ENCODE measurements at regions not wholly inside any gene's neighbourhood (a gene's known extent, or its start where the extent isn't known, plus 50 kb on each side); places are given as distances from the start of the nearest gene placed in this dataset.

GRCh38 chr16:87086156-87086555 is 231.0 kb downstream of the C16orf95 start:
- no peaks in the 10 kb centered on the region for H3K27me3 ChIP-seq

GRCh38 chr16:87086575-87086974 is 230.6 kb downstream of the C16orf95 start:
- no peaks in the 10 kb centered on the region for H3K36me3 ChIP-seq
- H3K9me3 ChIP-seq = peaks cover 23% of the 10 kb centered on the region; the same call in 1 of the 2 replicates
- no peak overlapping the region for H3K9ac ChIP-seq
- H3K27me3 ChIP-seq = no peaks in the 10 kb centered on the region
- no peak overlapping the region for H3K27ac ChIP-seq
- no peaks in the 10 kb centered on the region for H4K20me1 ChIP-seq
- H3K4me1 ChIP-seq = no peaks in the 10 kb centered on the region
- no peak for TF ChIP-seq Cebpa-rat (IDR thresholded peaks at IDR 0.05)
- no peak overlapping the region for H3K4me2 ChIP-seq
- H3K4me3 ChIP-seq = no peak overlapping the region

More at GRCh38 chr16:87086156-87086555, 231.0 kb downstream of the C16orf95 start:
- H3K4me1 ChIP-seq = no peaks in the 10 kb centered on the region
- no peak overlapping the region for H3K4me3 ChIP-seq
- H4K20me1 ChIP-seq = no peaks in the 10 kb centered on the region
- H3K27ac ChIP-seq = no peak overlapping the region
- H3K36me3 ChIP-seq = no peaks in the 10 kb centered on the region
- TF ChIP-seq Cebpa-rat (IDR thresholded peaks at IDR 0.05) = no peak
- H3K9ac ChIP-seq = no peak overlapping the region
- H3K4me2 ChIP-seq = no peak overlapping the region
- H3K9me3 ChIP-seq = peaks cover 27% of the 10 kb centered on the region

DNA sequence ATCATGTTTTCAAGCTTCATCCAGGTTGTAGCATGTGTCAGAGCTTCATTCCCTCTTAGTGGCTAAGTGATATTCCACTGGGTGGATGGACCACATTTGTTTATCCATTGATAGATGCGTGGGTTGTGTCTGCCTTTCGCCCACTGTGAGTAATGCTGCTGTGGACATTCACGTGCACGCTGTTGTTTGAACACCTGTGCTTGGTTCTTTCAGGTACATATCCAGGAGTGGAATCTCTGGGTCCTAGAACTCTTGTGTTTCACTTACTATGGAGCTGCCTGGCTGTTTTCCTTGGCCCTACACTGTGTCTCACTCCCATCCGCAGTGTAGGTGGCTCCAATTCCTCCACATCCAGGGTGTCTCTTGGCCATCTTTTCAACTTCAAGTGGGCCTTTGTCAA is 224.2 kb downstream of the C16orf95 start:
- TF ChIP-seq Cebpa-rat (IDR thresholded peaks at IDR 0.05) = no peak
- H3K27ac ChIP-seq = no peak overlapping the region

GRCh38 chr16:87093804-87094555 is 223.2 kb downstream of the C16orf95 start:
- no peaks in the 10 kb centered on the region for H3K27me3 ChIP-seq
- no peak overlapping the region for H3K4me3 ChIP-seq
- H3K4me1 ChIP-seq = 0 out of 2 replicates have a peak, but pooled peaks cover 5% of the 10 kb centered on the region
- H3K9ac ChIP-seq = no peak overlapping the region
- H3K4me2 ChIP-seq = no peak overlapping the region
- H3K27ac ChIP-seq = no peak overlapping the region
- no peaks in the 10 kb centered on the region for H3K36me3 ChIP-seq
- no peaks in the 10 kb centered on the region for H3K9me3 ChIP-seq
- no peak for TF ChIP-seq Cebpa-rat (IDR thresholded peaks at IDR 0.05)
- no peaks in the 10 kb centered on the region for H4K20me1 ChIP-seq

More for the DNA sequence above, 224.2 kb downstream of the C16orf95 start:
- H3K4me2 ChIP-seq = no peak overlapping the region
- no peak overlapping the region for H3K4me3 ChIP-seq
- H4K20me1 ChIP-seq = no peaks in the 10 kb centered on the region
- H3K27me3 ChIP-seq = no peaks in the 10 kb centered on the region
- 0 out of 2 replicates have a peak, but pooled peaks cover 5% of the 10 kb centered on the region for H3K4me1 ChIP-seq
- H3K9me3 ChIP-seq = no peaks in the 10 kb centered on the region
- no peaks in the 10 kb centered on the region for H3K36me3 ChIP-seq
- H3K9ac ChIP-seq = no peak overlapping the region

DNA sequence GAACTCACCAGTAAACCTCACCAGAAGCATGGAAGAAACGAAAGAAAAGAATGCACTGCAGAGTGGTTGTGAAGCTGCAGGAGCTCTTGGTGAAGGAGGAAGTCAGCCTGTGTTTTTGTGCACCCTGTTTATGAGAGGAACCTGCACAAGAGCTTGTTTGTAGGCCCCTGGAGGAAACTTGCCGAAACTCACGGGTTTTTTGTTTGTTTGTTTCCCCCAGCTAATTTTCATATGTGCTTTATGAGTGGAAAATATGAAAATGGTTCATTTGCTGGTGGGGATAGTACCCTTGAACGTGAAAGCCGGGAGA is 222.7 kb downstream of the C16orf95 start:
- Histone ChIP-seq H3K4me3 (no peak overlapping the region), H3K9ac (no peak overlapping the region), H4K20me1 (no peaks in the 10 kb centered on the region), H3K9me3 (no peaks in the 10 kb centered on the region), H3K36me3 (no peaks in the 10 kb centered on the region), H3K27me3 (no peaks in the 10 kb centered on the region), H3K27ac (no peak overlapping the region), H3K4me1 (0 out of 2 replicates have a peak, but pooled peaks cover 5% of the 10 kb centered on the region), H3K4me2 (no peak overlapping the region)
- no peak for TF ChIP-seq Cebpa-rat (IDR thresholded peaks at IDR 0.05)

GRCh38 chr16:87095271-87095670 is 221.9 kb downstream of the C16orf95 start:
- no peaks in the 10 kb centered on the region for H4K20me1 ChIP-seq
- H3K36me3 ChIP-seq = no peaks in the 10 kb centered on the region
- H3K27me3 ChIP-seq = no peaks in the 10 kb centered on the region
- no peak overlapping the region for H3K9ac ChIP-seq
- H3K4me2 ChIP-seq = no peak overlapping the region
- no peak overlapping the region for H3K4me3 ChIP-seq
- H3K4me1 ChIP-seq = 0 out of 2 replicates have a peak, but pooled peaks cover 5% of the 10 kb centered on the region
- H3K27ac ChIP-seq = no peak overlapping the region
- H3K9me3 ChIP-seq = no peaks in the 10 kb centered on the region
- no peak for TF ChIP-seq Cebpa-rat (IDR thresholded peaks at IDR 0.05)

DNA sequence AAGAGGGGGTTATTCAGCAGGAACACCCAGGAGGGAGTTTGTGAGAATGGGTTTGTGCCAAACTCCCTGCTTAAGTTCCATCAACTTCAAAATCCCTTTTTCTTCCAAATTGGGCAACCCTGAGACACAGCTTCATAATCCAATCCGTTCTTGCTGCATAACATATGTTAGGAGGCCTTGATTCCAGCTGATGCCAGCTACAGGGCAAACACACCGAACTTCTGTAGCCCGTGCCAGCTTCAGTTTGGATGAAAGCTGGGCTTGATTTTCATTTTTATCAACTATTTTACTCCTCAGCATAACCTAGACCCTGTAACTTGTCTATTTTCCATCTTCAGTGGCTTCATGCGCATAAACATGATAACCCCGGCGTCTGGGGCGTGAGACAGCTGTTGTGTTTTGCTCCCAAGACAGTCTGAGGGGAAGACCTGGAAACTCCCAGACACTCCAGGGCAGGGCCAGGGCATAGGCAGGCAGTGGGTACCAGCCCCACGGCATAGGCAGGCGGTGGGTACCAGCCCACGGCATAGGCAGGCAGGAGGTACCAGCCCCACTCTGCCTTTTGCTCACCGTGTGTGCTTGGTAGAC is 220.4 kb downstream of the C16orf95 start:
- Histone ChIP-seq H3K4me3 (no peak overlapping the region), H3K4me2 (no peak overlapping the region), H3K9ac (no peak overlapping the region), H3K9me3 (no peaks in the 10 kb centered on the region), H4K20me1 (no peaks in the 10 kb centered on the region), H3K4me1 (0 out of 2 replicates have a peak, but pooled peaks cover 5% of the 10 kb centered on the region), H3K27ac (no peak overlapping the region), H3K27me3 (no peaks in the 10 kb centered on the region), H3K36me3 (no peaks in the 10 kb centered on the region)
- TF ChIP-seq Cebpa-rat (IDR thresholded peaks at IDR 0.05) = no peak

GRCh38 chr16:87098361-87098760 is 218.8 kb downstream of the C16orf95 start:
- no peaks in the 10 kb centered on the region for H3K9me3 ChIP-seq
- H3K27me3 ChIP-seq = no peaks in the 10 kb centered on the region
- no peaks in the 10 kb centered on the region for H4K20me1 ChIP-seq
- no peak overlapping the region for H3K9ac ChIP-seq
- no peak overlapping the region for H3K4me3 ChIP-seq
- 0 out of 2 replicates have a peak, but pooled peaks cover 5% of the 10 kb centered on the region for H3K4me1 ChIP-seq
- TF ChIP-seq Cebpa-rat (IDR thresholded peaks at IDR 0.05) = no peak
- no peak overlapping the region for H3K4me2 ChIP-seq
- no peak overlapping the region for H3K27ac ChIP-seq
- no peaks in the 10 kb centered on the region for H3K36me3 ChIP-seq

DNA sequence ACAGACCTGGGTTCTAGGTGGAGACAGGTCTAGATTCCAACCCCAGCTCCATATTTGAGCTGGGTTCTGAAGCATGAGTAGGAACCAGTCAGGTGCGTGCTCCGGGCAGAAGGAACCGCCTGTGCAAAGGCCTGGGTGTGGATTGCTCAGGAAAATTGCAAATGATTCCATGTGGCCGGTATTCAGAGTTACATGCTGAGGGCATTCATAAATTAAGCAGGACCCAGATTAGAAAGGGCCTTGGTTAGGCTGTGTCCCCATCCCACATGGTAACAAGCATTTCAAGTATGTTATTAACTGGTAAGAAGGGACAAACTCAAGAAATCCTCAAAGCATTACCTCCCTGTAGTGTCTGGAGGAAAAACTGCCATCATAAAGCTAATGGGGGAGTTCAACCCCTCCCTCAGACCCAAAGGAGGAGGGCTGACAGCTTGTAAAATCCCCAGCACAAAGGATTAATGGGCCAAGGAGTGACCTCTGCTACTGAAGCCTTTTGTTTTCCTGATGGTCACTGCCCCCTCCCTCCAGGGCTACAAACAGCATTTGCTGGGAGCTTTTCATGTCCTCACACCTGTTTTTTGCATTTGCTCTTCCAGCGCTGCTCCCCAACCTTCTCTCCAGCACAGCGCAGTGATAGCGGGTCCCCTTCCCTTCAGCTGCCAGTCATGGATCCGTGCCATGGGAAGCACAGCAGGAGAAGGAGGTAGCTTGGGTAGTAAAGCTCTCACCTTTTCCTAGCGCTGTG is 218.0 kb downstream of the C16orf95 start:
- peaks cover 2% of the 10 kb centered on the region for H3K9me3 ChIP-seq

More for the DNA sequence above, 218.0 kb downstream of the C16orf95 start:
- Histone ChIP-seq H3K27me3 (no peaks in the 10 kb centered on the region), H3K4me1 (0 out of 2 replicates have a peak, but pooled peaks cover 5% of the 10 kb centered on the region), H3K4me2 (no peak overlapping the region), H3K36me3 (no peaks in the 10 kb centered on the region), H4K20me1 (no peaks in the 10 kb centered on the region), H3K4me3 (no peak overlapping the region), H3K9ac (no peak overlapping the region), H3K27ac (no peak overlapping the region)
- TF ChIP-seq Cebpa-rat (IDR thresholded peaks at IDR 0.05) = no peak

Measured in BLaER1 (cell line).